ENCODE measurements at regions not wholly inside any gene's neighbourhood (a gene's known extent, or its start where the extent isn't known, plus 50 kb on each side); places are given as distances from the start of the nearest gene placed in this dataset.

GRCh38 chr6:97816526-97816925 is 533.5 kb upstream of the MMS22L start (continued):
- TF ChIP-seq CHD7 (IDR thresholded peaks at IDR 0.05; ENCODE audit: insufficient replicate concordance, low read length) (no peak), KDM4A (IDR thresholded peaks at IDR 0.05; ENCODE audit: low read depth, low read length, severe bottlenecking) (no peak), JUN (IDR thresholded peaks at IDR 0.05; ENCODE audit: low read depth, low read length) (no peak), RXRA (IDR thresholded peaks at IDR 0.05; ENCODE audit: insufficient read depth, low read depth, low read length) (no peak), SIX5 (IDR thresholded peaks at IDR 0.05; ENCODE audit: low read depth, low read length) (no peak), ZNF274 (IDR thresholded peaks at IDR 0.05; ENCODE audit: borderline replicate concordance, extremely low read depth, low read length) (no peak), CEBPB (IDR thresholded peaks at IDR 0.05; ENCODE audit: low read depth, low read length) (no peak), BACH1 (IDR thresholded peaks at IDR 0.05; ENCODE audit: low read length) (no peak), EP300 (IDR thresholded peaks at IDR 0.05; ENCODE audit: borderline replicate concordance in 1 of 2, low read depth in 2 of 2, low read length in 2 of 2) (no peak), RBBP5 (IDR thresholded peaks at IDR 0.05; ENCODE audit: borderline replicate concordance, low read depth, low read length) (no peak), GABPA (IDR thresholded peaks at IDR 0.05; ENCODE audit: borderline replicate concordance, insufficient read depth, low read length) (no peak), SAP30 (IDR thresholded peaks at IDR 0.05; ENCODE audit: insufficient read depth, insufficient replicate concordance, low read length) (no peak)
